GM21825 (cell line): ENCODE measurements at regions not wholly inside any gene's neighbourhood (a gene's known extent, or its start where the extent isn't known, plus 50 kb on each side); places are given as distances from the start of the nearest gene placed in this dataset.

Source experiments
- ATAC-seq: cut with Tn5 transposase; IDR thresholded peaks from one replicate; pipeline ENCODE4 v1.9.1; 2021; ENCODE audit warnings: mild to moderate bottlenecking, moderate library complexity; ENCODE audit not compliant: unreplicated experiment

DNA sequence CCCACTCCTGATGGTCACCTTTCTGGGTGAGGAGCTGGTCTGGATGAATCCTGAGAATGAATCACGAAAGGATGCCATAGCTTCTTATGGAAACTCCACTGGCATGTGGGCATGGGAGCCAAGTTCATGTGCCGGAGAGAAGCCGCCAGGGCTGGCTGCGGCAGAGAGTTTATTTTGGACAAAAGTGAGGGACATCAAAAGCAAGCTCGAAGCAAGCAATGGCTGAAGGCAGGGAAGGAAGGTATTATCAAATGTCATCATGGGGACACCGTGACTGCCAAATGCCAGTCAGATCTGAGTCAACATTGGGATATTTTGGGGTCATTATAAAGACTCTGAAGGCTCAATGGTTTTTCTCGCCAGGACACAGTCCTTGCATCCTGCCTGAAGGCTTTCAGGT is 249.1 kb downstream of the QKI start:
- ATAC-seq, result no peak

DNA sequence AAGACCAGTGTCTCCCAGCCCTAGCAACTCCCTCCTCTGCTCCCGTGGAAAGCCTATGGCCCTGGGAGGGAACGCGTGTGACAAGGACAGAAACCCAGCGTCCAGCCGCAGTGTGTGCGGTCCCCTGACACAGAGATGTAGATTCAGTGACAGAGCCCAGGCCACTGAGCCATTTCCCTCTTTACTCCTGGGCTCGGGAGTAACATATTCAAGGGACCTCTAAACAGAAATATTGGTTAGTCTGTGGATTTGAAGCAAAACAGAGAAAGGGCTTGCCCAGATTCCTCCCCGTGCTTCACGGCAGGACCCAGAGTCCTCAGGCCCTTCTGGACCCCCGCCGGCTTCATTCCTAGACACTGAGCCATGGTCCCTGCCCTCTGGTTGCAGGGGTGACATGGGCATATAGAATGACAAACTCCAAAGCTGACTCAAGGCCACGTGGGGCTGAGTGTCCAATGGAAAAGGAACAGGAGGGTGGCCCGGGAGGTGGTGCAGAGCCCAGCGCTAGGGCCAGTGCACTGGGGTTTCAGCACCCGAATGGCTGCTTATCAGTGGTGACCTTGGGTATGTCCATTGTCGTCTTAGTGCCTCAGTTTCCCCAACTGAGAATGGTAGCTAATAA is 248.2 kb downstream of the QKI start:
- ATAC-seq, result no peak

GRCh38 chr6:163661272-163661671 is 246.8 kb downstream of the QKI start:
- ATAC-seq, result peak; percentile 95

DNA sequence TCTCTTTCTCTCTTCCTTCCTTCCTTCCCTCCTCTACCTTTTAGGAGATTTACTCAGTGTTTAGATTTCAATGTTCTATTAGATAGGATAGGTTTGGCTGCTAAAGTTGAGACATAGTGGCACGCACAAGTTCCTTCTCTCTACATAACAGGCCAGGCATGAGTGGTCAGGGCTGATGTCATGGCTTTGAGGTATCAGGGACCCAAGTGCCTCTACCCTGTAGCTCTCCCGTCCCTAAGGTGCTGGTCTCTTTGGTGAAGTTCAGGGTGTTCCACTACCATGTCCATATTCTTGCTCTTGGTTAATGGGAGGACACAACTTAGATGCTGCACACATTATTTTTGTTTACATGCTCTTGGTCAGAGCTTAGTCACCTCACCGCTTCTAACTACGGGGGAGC is 245.3 kb downstream of the QKI start:
- no peak for ATAC-seq

DNA sequence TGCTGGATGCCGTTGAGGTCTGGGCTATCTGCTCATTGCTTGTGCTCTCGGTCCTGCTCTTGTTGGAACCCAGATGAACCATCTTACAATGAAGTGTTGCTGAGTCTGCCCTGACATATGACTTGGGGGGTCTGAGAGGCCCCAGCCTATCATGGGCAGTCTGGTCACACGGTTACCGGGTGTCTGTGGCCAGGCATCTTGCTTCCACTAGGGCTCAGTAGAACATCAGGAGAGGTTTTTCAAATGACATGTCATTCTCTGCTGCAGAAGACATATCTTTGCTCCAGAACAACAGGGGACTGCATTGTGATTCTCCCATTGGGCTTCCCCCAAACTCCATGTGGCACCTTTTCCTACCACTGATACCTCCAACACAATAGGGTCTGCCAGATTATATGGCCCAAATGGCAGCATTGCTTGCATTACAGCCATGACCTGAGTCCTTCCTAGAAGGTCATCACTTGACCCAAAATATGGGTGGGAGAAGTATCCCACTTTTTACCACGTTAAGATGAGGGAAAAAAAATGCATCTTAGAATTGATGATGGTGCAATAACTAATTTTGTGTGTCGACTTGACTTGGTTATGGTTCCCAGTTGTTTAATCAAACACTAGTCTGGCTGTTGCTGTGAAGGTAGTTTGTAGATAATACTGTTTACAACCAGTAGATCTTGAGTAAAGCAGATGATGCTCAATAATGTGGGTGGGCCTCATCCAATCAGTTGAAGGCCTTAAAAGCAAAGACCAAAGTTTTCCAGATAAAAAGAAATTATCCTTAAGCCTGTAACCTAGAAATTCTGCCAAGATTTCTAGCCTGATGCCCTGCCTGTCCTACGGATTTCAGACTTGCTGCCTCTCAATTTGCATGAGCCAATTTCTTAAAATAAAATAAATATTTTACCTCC is 241.0 kb downstream of the QKI start:
- ATAC-seq, result no peak

GRCh38 chr6:163651915-163652668 is 237.6 kb downstream of the QKI start:
- ATAC-seq, result no peak

DNA sequence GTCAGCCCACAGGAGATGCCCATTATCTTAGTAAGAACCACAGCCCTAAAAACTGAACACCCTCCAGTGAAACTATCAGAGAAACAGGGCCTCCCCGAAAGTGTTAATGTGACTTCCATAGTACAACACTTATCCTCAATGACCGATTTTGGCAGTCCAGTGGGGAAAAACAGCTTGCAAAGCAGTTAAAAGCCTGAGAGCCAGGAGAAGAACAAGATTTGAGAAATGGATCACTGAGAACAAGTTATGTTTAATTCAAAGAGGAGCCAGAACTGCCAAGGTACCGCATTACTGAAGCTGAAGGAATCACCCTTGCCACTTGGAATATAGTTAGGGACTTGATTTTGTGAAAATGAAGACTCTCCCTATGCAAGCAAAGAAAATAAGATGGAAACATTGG is 236.9 kb downstream of the QKI start:
- no peak for ATAC-seq

DNA sequence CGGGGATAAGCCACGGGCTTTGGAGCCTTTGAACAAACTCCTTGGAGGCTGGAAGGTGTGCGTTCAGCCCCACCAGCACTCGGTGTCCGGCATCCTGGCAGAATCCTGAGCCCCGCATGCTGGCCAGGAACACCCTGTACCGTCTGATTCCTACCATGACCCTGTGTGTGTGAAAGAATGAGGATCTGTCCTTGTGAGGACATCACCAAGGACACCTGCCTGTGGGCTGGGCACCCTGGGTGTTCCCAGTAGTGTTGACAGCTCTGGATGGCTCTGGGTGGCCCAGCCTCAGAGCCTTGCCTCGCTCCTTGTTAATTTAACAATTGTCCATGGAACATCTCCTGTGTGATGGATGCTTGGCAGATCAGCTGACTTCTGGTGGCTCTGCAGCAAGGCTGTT is 234.3 kb downstream of the QKI start:
- no peak for ATAC-seq

GRCh38 chr6:163647624-163648023 is 233.1 kb downstream of the QKI start:
- no peak for ATAC-seq

- no peak for ATAC-seq
Measured at GRCh38 chr6:163646866-163647265, 232.3 kb downstream of the QKI start.

- ATAC-seq, result no peak
Measured at GRCh38 chr6:163646133-163646532, 231.6 kb downstream of the QKI start.

DNA sequence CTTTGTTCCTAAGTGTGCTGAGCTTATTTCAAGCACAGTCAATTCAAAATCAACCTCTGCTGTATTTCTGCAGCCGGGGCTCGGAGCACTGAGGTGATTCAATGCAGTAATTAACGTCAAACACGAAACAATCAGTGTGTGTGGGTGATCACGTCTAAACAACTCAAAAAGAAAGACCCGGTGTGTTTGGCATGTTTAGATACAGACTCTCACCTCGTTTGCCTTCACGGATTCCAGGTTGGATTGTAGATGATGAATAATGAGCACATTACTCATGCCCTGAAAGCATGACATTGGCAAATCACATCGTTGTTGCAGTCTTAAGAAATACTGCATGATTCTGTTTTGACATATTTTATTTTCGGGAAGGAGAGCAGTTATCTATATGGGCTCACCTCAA is 231.0 kb downstream of the QKI start:
- ATAC-seq, result no peak

GRCh38 chr6:163643866-163644265 is 229.3 kb downstream of the QKI start:
- no peak for ATAC-seq

- no peak for ATAC-seq
Measured at GRCh38 chr6:163641706-163642105, 227.2 kb downstream of the QKI start.

DNA sequence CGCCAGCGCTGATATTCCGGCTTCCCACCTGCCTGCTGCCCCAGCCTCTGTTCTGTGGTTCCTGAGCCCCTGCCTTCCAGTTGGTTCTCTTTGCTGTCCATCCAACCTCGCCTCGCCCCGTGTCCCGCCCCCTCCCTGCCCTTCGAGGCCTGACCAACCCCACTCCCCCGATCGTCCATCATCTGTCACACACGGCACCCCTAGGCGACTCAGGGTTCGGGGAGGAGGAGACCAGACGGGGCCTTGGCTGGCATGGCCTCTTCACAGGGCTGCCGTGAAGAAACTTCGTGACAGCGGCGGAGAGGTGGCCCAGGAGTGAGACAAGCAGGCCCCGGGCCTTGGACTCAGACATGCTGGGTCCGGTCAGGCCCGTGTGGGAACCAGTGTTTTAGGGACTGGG is 226.1 kb downstream of the QKI start:
- ATAC-seq, result no peak

- ATAC-seq, result peak; percentile 82
Measured at GRCh38 chr6:163637524-163637923, 223.0 kb downstream of the QKI start.

DNA sequence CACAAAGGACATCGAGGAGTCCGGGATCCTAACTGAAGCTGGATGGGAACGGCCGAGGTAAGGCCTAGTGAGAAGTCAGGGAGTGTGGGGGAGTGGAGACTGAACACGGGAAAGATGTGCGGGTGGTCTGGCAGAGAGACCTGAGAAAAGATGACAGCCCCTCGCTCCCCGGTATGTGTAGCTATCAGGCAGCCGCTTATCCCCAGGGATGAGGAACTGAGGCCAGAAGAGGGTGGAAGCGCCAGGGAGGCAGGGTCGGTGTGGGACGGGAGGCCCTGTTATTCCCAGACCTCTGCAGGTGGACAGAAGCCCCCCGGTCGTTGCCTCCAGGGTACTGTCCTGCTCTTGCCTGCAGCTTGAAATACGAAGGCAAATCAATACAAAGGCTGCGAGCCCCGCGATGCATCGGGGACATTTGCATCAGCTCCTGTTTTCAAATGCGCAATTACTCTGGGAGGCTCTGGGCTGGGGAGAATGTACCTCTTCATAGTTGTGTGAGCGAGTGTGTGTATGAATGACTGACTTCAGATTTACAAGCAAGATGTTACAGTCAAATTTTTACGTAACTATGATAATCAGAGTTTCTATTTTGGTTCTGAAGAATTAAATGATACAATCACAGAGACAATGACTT is 221.3 kb downstream of the QKI start:
- ATAC-seq, result no peak

GRCh38 chr6:163635315-163635714 is 220.8 kb downstream of the QKI start:
- no peak for ATAC-seq

DNA sequence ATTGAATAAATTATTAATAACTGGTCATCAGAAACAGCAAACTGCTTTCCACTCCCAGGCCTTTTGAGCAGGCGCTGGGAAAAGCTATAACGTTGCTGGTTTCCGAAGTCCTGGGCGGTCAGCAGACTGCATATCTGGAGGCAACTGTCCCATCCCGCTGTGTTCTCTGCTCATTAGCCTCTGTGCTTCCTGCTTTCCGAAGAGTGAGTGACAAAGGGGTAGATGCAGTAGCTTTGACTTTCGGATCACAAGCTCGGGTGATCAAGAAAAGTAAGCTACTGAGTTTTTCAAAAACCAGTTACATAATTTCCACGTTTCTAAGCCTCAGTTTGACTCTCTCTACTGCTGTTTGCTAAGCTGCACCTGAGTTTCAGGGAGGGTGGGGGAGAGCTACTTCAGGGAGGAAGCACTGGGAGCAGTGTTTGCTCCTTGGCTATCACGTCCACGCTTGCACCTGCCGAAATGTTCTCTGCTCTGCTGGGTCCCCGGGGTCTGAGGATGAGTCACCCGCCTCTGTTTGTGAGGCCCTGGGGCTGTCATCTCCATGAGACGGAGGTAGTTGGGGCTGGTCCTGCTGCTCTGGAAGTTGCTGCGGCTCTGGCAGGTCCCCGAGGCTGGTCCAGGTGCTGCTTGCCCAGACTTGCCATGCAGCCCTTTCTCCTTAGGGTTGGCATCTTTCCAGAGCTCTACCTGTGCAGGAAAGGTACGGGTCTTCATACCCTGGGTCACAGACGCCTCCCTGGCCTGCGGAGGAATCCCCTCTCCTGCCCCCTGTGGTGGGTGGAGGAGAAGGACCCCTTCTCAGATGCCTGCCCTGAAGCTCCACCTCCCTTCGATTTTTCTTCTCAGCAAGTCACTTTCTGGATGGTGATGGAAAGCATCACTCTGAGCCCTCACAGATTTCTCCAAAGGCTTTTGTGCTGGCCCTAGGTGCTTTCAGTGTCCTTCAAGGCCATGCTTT is 220.0 kb downstream of the QKI start:
- no peak for ATAC-seq

- ATAC-seq, result no peak
Measured at GRCh38 chr6:163630991-163631390, 216.5 kb downstream of the QKI start.
